ENCODE measurements at regions not wholly inside any gene's neighbourhood (a gene's known extent, or its start where the extent isn't known, plus 50 kb on each side); places are given as distances from the start of the nearest gene placed in this dataset.

GRCh38 chr2:145399131-145399530 is 879.2 kb upstream of the ZEB2 start:
- no peak overlapping the region for H3K4me3 ChIP-seq (ENCODE audit: insufficient read depth, low read depth, low read length)
- Mint-ChIP-seq H3K4me3 (ENCODE audit: unreplicated experiment) (no peak overlapping the region), H3K27me3 (ENCODE audit: low read depth, unreplicated experiment) (no peaks in the 10 kb centered on the region), H3K27ac (ENCODE audit: unreplicated experiment) (no peak overlapping the region), H3K9me3 (ENCODE audit: unreplicated experiment) (no peaks in the 10 kb centered on the region), H3K36me3 (ENCODE audit: low read depth, unreplicated experiment) (peaks cover 2% of the 10 kb centered on the region), H3K4me1 (ENCODE audit: low read depth, unreplicated experiment) (no peaks in the 10 kb centered on the region)
- no peaks in the 10 kb centered on the region for H3K79me2 ChIP-seq (ENCODE audit: insufficient read depth, low read length)
- no peaks in the 10 kb centered on the region for H3K4me1 ChIP-seq (ENCODE audit: insufficient read depth, low read length)
- H3K27me3 ChIP-seq (ENCODE audit: insufficient read depth, low read length), result no peaks in the 10 kb centered on the region
- DNase-seq (ENCODE audit: low read depth) (peak; percentile 18), FAIRE-seq (no peak)
- no peaks in the 10 kb centered on the region for H3K9me3 ChIP-seq (ENCODE audit: insufficient read depth, low read depth, low read length)
- H3K9ac ChIP-seq (ENCODE audit: low read length), result no peak overlapping the region
- H2AFZ ChIP-seq (ENCODE audit: low read depth, low read length), result no peak overlapping the region
- TF ChIP-seq CTCF (IDR thresholded peaks at IDR 0.05; ENCODE audit: insufficient read depth, low read depth, low read length) (no peak), EZH2 (IDR thresholded peaks at IDR 0.05; ENCODE audit: insufficient read depth, low read length) (no peak)
- no peaks in the 10 kb centered on the region for H4K20me1 ChIP-seq (ENCODE audit: insufficient read depth, low read length)
- no peak overlapping the region for H3K4me2 ChIP-seq (ENCODE audit: low read length)
- H3K36me3 ChIP-seq (ENCODE audit: insufficient read depth, low read length), result no peaks in the 10 kb centered on the region
- H3K27ac ChIP-seq (ENCODE audit: low read depth, low read length), result no peak overlapping the region

- Histone ChIP-seq H3K27ac (ENCODE audit: low read depth, low read length) (no peak overlapping the region), H2AFZ (ENCODE audit: low read depth, low read length) (no peak overlapping the region), H3K9me3 (ENCODE audit: insufficient read depth, low read depth, low read length) (no peaks in the 10 kb centered on the region), H3K9ac (ENCODE audit: low read length) (no peak overlapping the region), H3K4me2 (ENCODE audit: low read length) (no peak overlapping the region), H3K79me2 (ENCODE audit: insufficient read depth, low read length) (no peaks in the 10 kb centered on the region), H3K27me3 (ENCODE audit: insufficient read depth, low read length) (no peaks in the 10 kb centered on the region), H3K4me3 (ENCODE audit: insufficient read depth, low read depth, low read length) (no peak overlapping the region), H4K20me1 (ENCODE audit: insufficient read depth, low read length) (no peaks in the 10 kb centered on the region), H3K4me1 (ENCODE audit: insufficient read depth, low read length) (no peaks in the 10 kb centered on the region), H3K36me3 (ENCODE audit: insufficient read depth, low read length) (no peaks in the 10 kb centered on the region)
- no peak for TF ChIP-seq EZH2 (IDR thresholded peaks at IDR 0.05; ENCODE audit: insufficient read depth, low read length)
- no peak for TF ChIP-seq CTCF (IDR thresholded peaks at IDR 0.05; ENCODE audit: insufficient read depth, low read depth, low read length)
- Mint-ChIP-seq H3K4me1 (ENCODE audit: low read depth, unreplicated experiment) (no peaks in the 10 kb centered on the region), H3K4me3 (ENCODE audit: unreplicated experiment) (no peak overlapping the region), H3K9me3 (ENCODE audit: unreplicated experiment) (peaks cover 2% of the 10 kb centered on the region), H3K36me3 (ENCODE audit: low read depth, unreplicated experiment) (no peaks in the 10 kb centered on the region), H3K27me3 (ENCODE audit: low read depth, unreplicated experiment) (no peaks in the 10 kb centered on the region), H3K27ac (ENCODE audit: unreplicated experiment) (no peak overlapping the region)
- FAIRE-seq, result peak; percentile 5
- DNase-seq (ENCODE audit: low read depth), result no peak
Measured at GRCh38 chr2:145394181-145394580, 874.3 kb upstream of the ZEB2 start.

GRCh38 chr2:145386973-145387372 is 867.1 kb upstream of the ZEB2 start:
- no peaks in the 10 kb centered on the region for H3K79me2 ChIP-seq (ENCODE audit: insufficient read depth, low read length)
- FAIRE-seq (no peak), DNase-seq (ENCODE audit: low read depth) (no peak)
- Mint-ChIP-seq H3K4me3 (ENCODE audit: unreplicated experiment) (no peak overlapping the region), H3K27me3 (ENCODE audit: low read depth, unreplicated experiment) (peaks cover 1% of the 10 kb centered on the region), H3K4me1 (ENCODE audit: low read depth, unreplicated experiment) (peaks cover under 1% of the 10 kb centered on the region), H3K27ac (ENCODE audit: unreplicated experiment) (no peak overlapping the region), H3K9me3 (ENCODE audit: unreplicated experiment) (peaks cover 2% of the 10 kb centered on the region), H3K36me3 (ENCODE audit: low read depth, unreplicated experiment) (no peaks in the 10 kb centered on the region)
- no peaks in the 10 kb centered on the region for H3K36me3 ChIP-seq (ENCODE audit: insufficient read depth, low read length)
- H3K9ac ChIP-seq (ENCODE audit: low read length), result no peak overlapping the region
- H3K4me1 ChIP-seq (ENCODE audit: insufficient read depth, low read length), result no peaks in the 10 kb centered on the region
- H3K9me3 ChIP-seq (ENCODE audit: insufficient read depth, low read depth, low read length), result no peaks in the 10 kb centered on the region
- no peak for TF ChIP-seq CTCF (IDR thresholded peaks at IDR 0.05; ENCODE audit: insufficient read depth, low read depth, low read length)
- no peak for TF ChIP-seq EZH2 (IDR thresholded peaks at IDR 0.05; ENCODE audit: insufficient read depth, low read length)
- no peak overlapping the region for H3K4me3 ChIP-seq (ENCODE audit: insufficient read depth, low read depth, low read length)
- H3K4me2 ChIP-seq (ENCODE audit: low read length), result no peak overlapping the region
- H4K20me1 ChIP-seq (ENCODE audit: insufficient read depth, low read length), result no peaks in the 10 kb centered on the region
- no peak overlapping the region for H3K27ac ChIP-seq (ENCODE audit: low read depth, low read length)
- H2AFZ ChIP-seq (ENCODE audit: low read depth, low read length), result no peak overlapping the region
- H3K27me3 ChIP-seq (ENCODE audit: insufficient read depth, low read length), result no peaks in the 10 kb centered on the region

Measured in astrocyte (in vitro differentiated cells and primary cell).